Large intestine (tissue), 3 donors: ENCODE measurements at regions not wholly inside any gene's neighbourhood (a gene's known extent, or its start where the extent isn't known, plus 50 kb on each side); places are given as distances from the start of the nearest gene placed in this dataset.
"Not testable (repeated sequence)": the region's sequence is repeated elsewhere in the genome, so short reads cannot be mapped to it uniquely, and the experiment has no call there.

Experiments used
- DNase-seq, 2 donors: peaks; one replicate each; pipeline versions ENCODE4 v3.0.0 to v3.0.0-alpha.2; 2013
- H3K27ac ChIP-seq: one replicate; pipeline ENCODE4 v1.5.1; 2013; ENCODE audit warnings: low read length
- H3K27me3 ChIP-seq: 2 replicates; pipeline ENCODE4 v1.6.1; 2013; ENCODE audit warnings: low read length; ENCODE audit not compliant: control insufficient read depth, insufficient read depth
- H3K36me3 ChIP-seq: 2 replicates; pipeline ENCODE4 v1.6.1; 2013; ENCODE audit warnings: low read length; ENCODE audit not compliant: control insufficient read depth, insufficient read depth
- H3K4me1 ChIP-seq: one replicate; pipeline ENCODE4 v1.6.1; 2013; ENCODE audit warnings: low read length; ENCODE audit not compliant: control insufficient read depth, insufficient read depth
- H3K4me3 ChIP-seq: one replicate; pipeline ENCODE4 v1.5.1; 2013; ENCODE audit warnings: low read length
- H3K9me3 ChIP-seq: one replicate; pipeline ENCODE4 v1.6.1; 2013; ENCODE audit warnings: mild to moderate bottlenecking, low read depth, low read length, moderate library complexity; ENCODE audit not compliant: control insufficient read depth
- WGBS: methylation state at CpG from one replicate; pipeline ENCODE4 v1.1.5; 2013; ENCODE audit warnings: low lambda C conversion rate; ENCODE audit not compliant: insufficient coverage; 5-methylcytosine and 5-hydroxymethylcytosine counted together

GRCh38 chr10:18786478-18786877, 127.2 kb downstream of the ARL5B start:
- DNase-seq, result no peak
- Histone ChIP-seq H3K4me1 (no peaks in the 10 kb centered on the region), H3K27ac (no peak overlapping the region), H3K4me3 (no peak overlapping the region), H3K36me3 (no peaks in the 10 kb centered on the region), H3K9me3 (peaks cover 5% of the 10 kb centered on the region), H3K27me3 (no peaks in the 10 kb centered on the region)
- 65% methylated on average over 2 of the region's 3 CpGs for WGBS

GRCh38 chr10:18793951-18794350, 134.7 kb downstream of the ARL5B start:
- WGBS, result 34% methylated on average over 2 of the region's 3 CpGs
- DNase-seq, result peak; percentile 31 to 59
- Histone ChIP-seq H3K36me3 (no peaks in the 10 kb centered on the region), H3K27me3 (no peaks in the 10 kb centered on the region), H3K4me3 (no peak overlapping the region), H3K27ac (no peak overlapping the region), H3K9me3 (peaks cover 2% of the 10 kb centered on the region), H3K4me1 (no peaks in the 10 kb centered on the region)

- Histone ChIP-seq H3K4me3 (no peak overlapping the region), H3K4me1 (no peaks in the 10 kb centered on the region), H3K27ac (no peak overlapping the region), H3K36me3 (no peaks in the 10 kb centered on the region), H3K27me3 (no peaks in the 10 kb centered on the region), H3K9me3 (no peaks in the 10 kb centered on the region)
- no CpG with 5 or more reads among the region's 3 CpGs for WGBS
- no peak for DNase-seq
Observed at GRCh38 chr10:18795549-18795948, 136.3 kb downstream of the ARL5B start.

- Histone ChIP-seq H3K27ac (peak overlapping the region; percentile 20), H3K27me3 (no peaks in the 10 kb centered on the region), H3K4me1 (peaks cover 2% of the 10 kb centered on the region), H3K36me3 (no peaks in the 10 kb centered on the region), H3K9me3 (no peaks in the 10 kb centered on the region), H3K4me3 (no peak overlapping the region)
- peak; percentile 28 to 60 for DNase-seq
- no CpG with 5 or more reads among the region's 3 CpGs for WGBS
Observed at GRCh38 chr10:18797286-18797685, 138.1 kb downstream of the ARL5B start.

GRCh38 chr10:18822156-18822555, 162.9 kb downstream of the ARL5B start:
- no CpG with 5 or more reads among the region's 2 CpGs for WGBS
- Histone ChIP-seq H3K4me1 (no peaks in the 10 kb centered on the region), H3K9me3 (no peaks in the 10 kb centered on the region), H3K27ac (no peak overlapping the region), H3K4me3 (no peak overlapping the region), H3K27me3 (no peaks in the 10 kb centered on the region), H3K36me3 (no peaks in the 10 kb centered on the region)
- DNase-seq, result peak; percentile 16 to 48

DNA sequence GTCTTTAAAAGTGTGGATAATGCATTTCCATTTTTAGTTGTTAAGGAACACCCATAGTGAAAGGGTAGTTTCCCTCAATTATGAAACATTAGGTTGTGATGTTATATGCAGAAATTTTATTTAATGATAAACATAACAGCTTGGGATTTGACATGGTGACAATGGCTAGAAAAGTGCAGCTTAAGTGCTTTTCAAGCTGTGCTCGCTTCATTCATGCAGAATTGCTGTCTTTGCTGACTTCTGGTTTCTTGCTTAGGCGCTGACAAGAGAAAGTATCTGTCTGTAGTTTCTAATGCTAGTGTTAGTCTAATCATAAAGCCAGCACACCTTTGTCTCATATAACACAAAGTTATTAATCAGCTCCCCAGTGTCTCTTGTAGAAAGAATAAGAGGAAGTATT, 170.0 kb downstream of the ARL5B start:
- Histone ChIP-seq H3K4me1 (no peaks in the 10 kb centered on the region), H3K36me3 (no peaks in the 10 kb centered on the region), H3K9me3 (no peaks in the 10 kb centered on the region), H3K4me3 (no peak overlapping the region), H3K27ac (no peak overlapping the region), H3K27me3 (no peaks in the 10 kb centered on the region)
- no peak for DNase-seq
- WGBS, result no CpG with 5 or more reads among the region's 2 CpGs

DNA sequence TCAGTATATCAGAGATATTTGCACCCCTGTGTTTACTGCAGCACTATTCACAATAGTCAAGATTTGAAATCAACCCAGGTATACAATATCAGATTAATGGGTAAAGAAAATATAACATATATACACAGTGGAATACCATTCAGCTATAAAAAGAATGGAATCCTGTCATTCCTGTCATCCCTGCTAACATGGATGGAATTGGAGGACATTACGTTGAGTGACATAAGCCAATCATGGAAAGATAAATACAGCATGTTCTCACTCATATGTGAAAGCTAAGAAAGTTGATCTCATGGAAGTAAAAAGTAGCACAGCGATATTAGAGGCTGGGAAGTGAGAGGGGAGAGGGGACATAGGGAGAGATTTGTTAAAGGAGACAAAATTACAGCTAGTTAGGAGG, 171.0 kb downstream of the ARL5B start:
- 100% methylated on average over 1 of the region's 2 CpGs for WGBS
- Histone ChIP-seq H3K36me3 (no peaks in the 10 kb centered on the region), H3K9me3 (no peaks in the 10 kb centered on the region)

DNA sequence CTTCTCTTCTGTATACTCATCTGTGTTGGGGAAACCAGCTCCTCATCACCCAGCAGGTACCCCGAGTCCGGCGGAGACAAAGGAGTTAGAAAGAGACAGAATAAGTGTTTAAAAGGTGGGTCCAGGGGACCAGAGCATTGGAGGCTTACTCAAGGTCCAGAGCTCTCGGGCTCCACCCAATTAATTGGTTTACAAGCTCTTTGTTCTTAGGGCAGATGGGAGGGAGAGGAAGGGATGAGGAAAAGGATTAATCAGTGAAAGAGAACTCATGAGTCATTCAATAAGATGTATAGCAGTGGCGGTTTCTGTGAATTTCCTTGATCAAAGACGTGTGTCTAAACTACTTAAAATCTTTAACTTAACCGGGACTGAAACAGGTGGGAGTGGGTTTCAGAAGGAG, 192.0 kb upstream of the MALRD1 start:
- H3K4me3 ChIP-seq, H3K9me3 ChIP-seq, H3K27me3 ChIP-seq, H3K4me1 ChIP-seq, DNase-seq, H3K36me3 ChIP-seq: not testable (repeated sequence)
- whole genome bisulfite sequencing, result 40% methylated on average over 1 of the region's 7 CpGs
- H3K27ac ChIP-seq, result peak overlapping the region; percentile 4

More for the DNA sequence above, 171.0 kb downstream of the ARL5B start:
- no peak overlapping the region for H3K27ac ChIP-seq
- H3K4me1 ChIP-seq, result no peaks in the 10 kb centered on the region
- H3K27me3 ChIP-seq, result no peaks in the 10 kb centered on the region
- H3K4me3 ChIP-seq, result no peak overlapping the region
- DNase-seq, result no peak

- no peaks in the 10 kb centered on the region for H3K36me3 ChIP-seq
- no peaks in the 10 kb centered on the region for H3K9me3 ChIP-seq
- no peaks in the 10 kb centered on the region for H3K4me1 ChIP-seq
- H3K4me3 ChIP-seq, result no peak overlapping the region
- H3K27me3 ChIP-seq, result no peaks in the 10 kb centered on the region
- no peak for DNase-seq
- no CpG with 5 or more reads among the region's 1 CpG for WGBS
- no peak overlapping the region for H3K27ac ChIP-seq
Observed at GRCh38 chr10:18859659-18860058, 188.9 kb upstream of the MALRD1 start.

DNA sequence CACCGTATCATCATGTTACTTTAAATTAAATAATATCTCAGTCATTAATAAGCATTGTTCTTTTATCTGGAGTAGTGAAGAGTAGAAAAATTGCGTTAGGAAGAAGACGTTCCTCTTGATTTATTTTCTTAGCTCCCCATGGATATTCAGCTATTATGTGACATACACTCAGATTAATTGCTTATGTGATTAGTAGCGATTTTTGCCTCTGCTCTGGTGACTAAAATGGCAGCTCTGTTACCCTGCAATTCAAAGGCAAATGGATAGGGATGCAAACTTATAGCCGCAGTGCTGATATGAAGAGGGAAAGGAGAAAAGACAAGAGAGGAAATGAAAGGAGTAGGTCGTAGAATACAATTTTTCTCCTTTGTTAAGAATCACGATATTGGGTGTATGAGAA, 188.4 kb upstream of the MALRD1 start:
- Histone ChIP-seq H3K4me3 (no peak overlapping the region), H3K27ac (no peak overlapping the region), H3K36me3 (no peaks in the 10 kb centered on the region), H3K27me3 (no peaks in the 10 kb centered on the region), H3K9me3 (no peaks in the 10 kb centered on the region), H3K4me1 (no peaks in the 10 kb centered on the region)
- no peak for DNase-seq
- 88% methylated on average over 4 of the region's 7 CpGs for WGBS

GRCh38 chr10:18860631-18861240, 187.9 kb upstream of the MALRD1 start:
- Histone ChIP-seq H3K27me3 (no peaks in the 10 kb centered on the region), H3K36me3 (no peaks in the 10 kb centered on the region), H3K4me3 (no peak overlapping the region), H3K4me1 (no peaks in the 10 kb centered on the region), H3K27ac (no peak overlapping the region), H3K9me3 (no peaks in the 10 kb centered on the region)
- DNase-seq, result no peak
- WGBS, result 65% methylated on average over 2 of the region's 4 CpGs
